ENCODE measurements at regions not wholly inside any gene's neighbourhood (a gene's known extent, or its start where the extent isn't known, plus 50 kb on each side); places are given as distances from the start of the nearest gene placed in this dataset.
"Not testable (repeated sequence)": the region's sequence is repeated elsewhere in the genome, so short reads cannot be mapped to it uniquely, and the experiment has no call there.

- no peak overlapping the region for H3K4me3 ChIP-seq (ENCODE audit: low read depth, low read length)
- no peak for DNase-seq (ENCODE audit: low read depth)
- no peak for TF ChIP-seq CTCF (conservative IDR thresholded peaks at IDR 0.05; ENCODE audit: low read depth, low read length)
Measured at GRCh38 chr2:175241691-175242090, 60.2 kb upstream of the ATP5MC3 start.

GRCh38 chr2:175240033-175240432 lies 58.5 kb upstream of the ATP5MC3 start:
- not testable (repeated sequence) for DNase-seq (ENCODE audit: low read depth); H3K4me3 ChIP-seq (ENCODE audit: low read depth, low read length)

- H3K4me3 ChIP-seq (ENCODE audit: low read depth, low read length) = no peak overlapping the region
- DNase-seq (ENCODE audit: low read depth) = no peak
- no peak for TF ChIP-seq CTCF (conservative IDR thresholded peaks at IDR 0.05; ENCODE audit: low read depth, low read length)
Measured at GRCh38 chr2:175236930-175237329, 55.4 kb upstream of the ATP5MC3 start.

- no peak for DNase-seq (ENCODE audit: low read depth)
- TF ChIP-seq CTCF (conservative IDR thresholded peaks at IDR 0.05; ENCODE audit: low read depth, low read length) = no peak
- H3K4me3 ChIP-seq (ENCODE audit: low read depth, low read length) = no peak overlapping the region
Measured at GRCh38 chr2:175234650-175235049, 53.1 kb upstream of the ATP5MC3 start.

- no peak for DNase-seq (ENCODE audit: low read depth)
- H3K4me3 ChIP-seq (ENCODE audit: low read depth, low read length) = no peak overlapping the region
- no peak for TF ChIP-seq CTCF (conservative IDR thresholded peaks at IDR 0.05; ENCODE audit: low read depth, low read length)
Measured at GRCh38 chr2:175234153-175234552, 52.6 kb upstream of the ATP5MC3 start.

GRCh38 chr2:175233135-175233719 lies 51.7 kb upstream of the ATP5MC3 start:
- DNase-seq (ENCODE audit: low read depth) = peak; percentile 67
- no peak overlapping the region for H3K4me3 ChIP-seq (ENCODE audit: low read depth, low read length)
- TF ChIP-seq CTCF (conservative IDR thresholded peaks at IDR 0.05; ENCODE audit: low read depth, low read length) = no peak
